NCI-H82 treated with DMSO at 0.1 percent for 48 hours (cell line): ENCODE measurements at regions not wholly inside any gene's neighbourhood (a gene's known extent, or its start where the extent isn't known, plus 50 kb on each side); places are given as distances from the start of the nearest gene placed in this dataset.
"Not testable (repeated sequence)": the region's sequence is repeated elsewhere in the genome, so short reads cannot be mapped to it uniquely, and the experiment has no call there.

Source experiments
- DNase-seq: peaks from one replicate; lab custom pipeline; 2025; ENCODE audit not compliant: unreplicated experiment; lab: John Stamatoyannopoulos, UW

DNA sequence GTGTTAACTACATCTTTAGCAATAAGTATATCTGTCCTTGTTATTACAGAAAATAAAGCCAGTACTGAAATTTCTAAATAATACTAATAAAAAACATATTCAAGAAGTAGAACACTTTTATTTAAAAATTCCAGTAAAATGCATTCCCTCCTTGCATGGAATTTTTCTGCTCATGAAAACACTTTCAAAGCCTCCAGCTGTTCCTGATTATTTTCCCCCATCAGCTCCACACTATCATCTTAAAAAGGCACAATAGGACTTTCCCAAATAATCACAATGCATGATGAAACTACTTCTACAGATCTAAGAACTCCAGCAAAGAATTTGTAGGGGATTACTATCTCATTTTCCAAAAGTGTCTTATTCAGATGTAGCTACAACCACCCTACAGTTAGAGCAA lies 162.6 kb upstream of the USP25 start:
- DNase-seq = no peak

DNA sequence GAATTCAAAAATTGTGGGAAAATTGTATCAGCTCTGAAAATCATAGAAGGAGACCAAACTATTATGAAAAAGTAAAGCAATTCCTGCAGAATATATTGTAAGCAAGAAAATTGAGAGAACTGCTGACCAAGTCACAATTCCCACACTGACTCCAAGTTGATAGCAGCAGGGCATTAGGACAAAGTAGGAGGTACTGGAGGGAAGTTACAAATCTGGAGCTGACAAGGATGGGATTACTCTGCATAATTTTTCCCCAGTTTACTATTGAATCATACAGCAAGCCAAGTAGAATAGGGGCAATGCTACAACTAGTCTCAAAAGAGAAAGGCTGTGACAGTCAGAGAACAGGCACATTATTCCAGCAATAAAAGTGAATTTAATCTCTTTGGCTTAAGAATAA lies 161.3 kb upstream of the USP25 start:
- DNase-seq = no peak

DNA sequence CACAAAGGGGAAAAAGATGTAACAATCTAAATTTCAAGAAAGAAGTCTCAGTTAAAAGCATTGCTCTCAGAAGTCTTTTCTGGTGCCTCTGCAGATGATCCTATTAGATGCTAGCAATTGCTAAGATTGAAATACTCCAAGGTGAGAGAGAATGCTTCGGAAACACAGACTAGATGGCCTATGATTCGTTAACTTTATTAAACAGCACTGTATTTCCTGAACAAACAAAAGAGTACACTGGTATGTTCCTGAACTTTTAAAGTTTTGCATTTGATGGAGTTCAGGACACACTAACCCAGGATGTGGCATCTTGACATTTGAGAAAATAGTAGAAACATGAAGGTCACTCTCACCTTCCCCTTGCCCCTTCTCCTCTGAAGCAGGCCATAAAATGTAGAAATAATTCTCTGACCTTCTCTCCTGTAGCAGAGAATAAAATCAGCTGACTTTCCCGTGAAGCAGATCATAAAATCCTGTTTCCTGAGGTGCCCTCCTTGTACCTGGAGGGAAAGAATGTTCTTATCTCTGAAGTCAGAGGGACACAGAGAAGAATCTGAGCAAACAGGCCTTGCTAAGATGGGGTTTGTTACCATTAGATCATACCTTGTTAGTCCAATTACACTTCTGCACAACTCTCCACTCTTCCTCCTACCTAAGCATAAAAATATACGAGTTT lies 142.9 kb upstream of the USP25 start:
- no peak for DNase-seq

DNA sequence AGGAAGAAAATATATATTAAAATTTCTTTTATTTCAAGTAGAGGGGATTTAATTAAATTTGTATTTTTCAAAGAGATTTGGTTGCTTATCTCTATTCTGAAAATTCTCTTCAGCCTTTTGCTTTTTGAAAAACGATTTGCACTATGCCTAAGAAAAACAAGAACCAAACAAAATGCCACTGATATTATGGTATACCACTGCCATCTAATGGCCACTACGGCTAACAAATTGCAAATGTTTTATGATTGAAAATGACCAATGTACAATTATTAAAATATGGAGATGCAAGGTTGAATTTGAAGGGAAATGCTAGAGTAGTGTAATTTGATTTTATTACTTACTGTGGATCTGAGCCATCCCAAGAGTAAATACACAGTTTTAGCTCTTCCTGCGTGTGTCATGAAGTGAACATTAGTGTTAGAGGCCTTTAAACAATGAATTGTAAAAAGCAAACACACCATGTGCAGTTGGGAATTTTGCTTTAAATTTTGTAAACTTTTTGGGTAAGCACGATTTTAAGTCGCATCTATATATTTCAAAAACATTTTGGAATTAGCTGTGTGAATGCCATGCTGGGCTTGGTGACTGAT lies 137.4 kb upstream of the USP25 start:
- peak; percentile 11 for DNase-seq

DNA sequence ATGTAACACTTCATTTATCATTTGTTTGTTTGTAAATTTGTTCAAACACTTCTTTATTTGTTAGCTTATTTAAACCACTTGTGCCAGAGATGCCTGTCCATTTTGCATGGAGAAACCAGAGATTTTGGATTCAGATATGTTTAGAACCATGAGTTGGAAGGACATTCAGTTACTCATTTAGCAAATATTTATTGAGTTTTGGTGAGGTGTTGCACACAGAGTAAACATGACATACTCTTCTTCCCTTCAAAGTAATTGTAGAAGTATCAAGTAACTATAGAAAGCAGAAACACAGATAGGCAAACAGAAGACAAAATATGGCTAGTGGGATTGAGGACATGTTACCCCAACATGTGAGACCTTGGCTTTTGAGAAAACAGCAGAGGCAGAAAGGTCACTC lies 136.8 kb upstream of the USP25 start:
- DNase-seq = no peak

DNA sequence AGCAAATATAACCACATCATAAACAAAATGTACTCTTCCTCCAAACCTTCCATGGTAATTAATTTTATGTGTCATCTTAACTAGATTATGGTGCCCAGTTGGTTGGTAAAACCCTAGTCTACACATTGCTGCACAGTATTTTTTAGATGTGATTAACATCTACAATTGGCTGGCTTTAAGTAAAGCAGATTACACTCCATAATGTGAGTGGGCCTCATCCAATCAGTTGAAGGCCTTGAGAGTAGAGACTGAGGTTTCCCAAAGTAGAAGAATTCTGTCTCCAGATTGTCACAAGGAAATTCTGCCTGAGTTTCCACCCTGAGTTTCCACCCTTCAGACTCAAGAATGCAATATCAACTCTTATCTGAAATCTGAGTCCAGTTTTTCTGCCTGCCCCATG lies 128.4 kb upstream of the USP25 start:
- peak; percentile 6 for DNase-seq

DNA sequence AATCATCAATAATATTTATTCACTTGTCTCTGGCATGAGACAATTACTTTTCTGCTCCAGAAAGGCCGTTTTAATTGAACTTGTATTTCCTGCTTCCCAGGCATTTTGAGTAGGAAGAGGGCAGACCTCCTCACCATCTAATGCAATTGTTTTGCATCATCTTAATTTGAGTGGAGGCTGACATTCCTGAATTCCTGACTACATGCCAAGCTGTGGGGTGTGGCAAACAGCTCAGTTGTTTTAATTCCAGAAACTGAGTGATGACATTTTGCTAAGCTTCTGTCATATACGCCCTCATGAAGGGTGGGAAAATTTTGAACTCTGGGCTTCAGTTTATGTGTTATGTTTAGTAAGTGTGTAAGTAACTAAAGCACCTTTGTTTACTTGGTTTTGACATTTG lies 125.4 kb upstream of the USP25 start:
- no peak for DNase-seq

DNA sequence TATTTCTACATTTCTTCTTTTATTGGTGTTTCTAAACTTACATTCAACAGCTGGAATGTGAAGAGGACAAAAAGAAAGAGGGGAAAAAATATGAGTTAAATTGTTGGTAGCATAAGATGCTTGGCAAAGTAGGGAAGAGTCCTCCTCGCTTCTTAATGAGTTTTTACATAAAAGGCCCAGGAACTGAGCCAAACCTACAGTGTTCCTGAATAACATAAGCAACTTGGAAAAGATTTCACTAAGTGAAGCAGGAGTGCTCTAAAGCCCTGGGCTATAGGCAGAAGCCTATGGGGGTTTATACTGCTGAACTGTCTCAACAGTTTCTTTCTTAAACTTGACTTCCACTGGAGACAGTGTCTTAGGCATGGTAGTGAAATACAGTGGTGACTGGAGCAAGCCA lies 115.0 kb upstream of the USP25 start:
- DNase-seq = no peak

DNA sequence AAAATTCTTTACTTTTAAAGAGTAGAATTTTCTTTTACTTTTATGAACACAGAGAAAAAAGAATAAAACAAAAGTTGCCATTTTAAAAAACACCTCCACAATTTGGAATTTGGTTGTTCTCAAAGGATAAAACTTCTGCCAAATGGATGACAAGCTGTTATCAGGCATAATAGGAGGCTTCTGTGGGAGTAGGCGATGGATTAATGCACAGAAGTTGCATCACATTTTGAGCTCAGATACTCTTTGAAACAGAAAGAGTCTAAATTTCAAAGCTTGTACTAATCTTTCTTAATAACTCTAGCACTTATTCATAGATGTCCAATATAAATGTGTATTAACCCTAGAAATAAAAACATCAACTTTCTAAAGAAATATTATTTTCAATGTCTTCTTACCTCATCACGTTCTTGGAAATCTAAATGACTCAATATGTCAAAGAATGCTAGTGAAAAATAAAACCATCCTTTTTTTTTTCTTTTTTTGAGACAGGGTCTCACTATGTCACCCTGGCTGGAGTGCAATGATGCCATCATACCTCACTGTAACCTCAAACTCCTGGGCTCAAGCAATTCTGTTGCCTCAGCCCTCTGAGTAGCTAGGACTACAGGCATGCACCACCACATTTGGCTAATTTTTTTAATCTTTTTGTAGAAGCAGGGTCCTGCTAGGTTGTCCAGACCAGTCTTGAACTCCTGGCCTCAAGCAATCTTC lies 112.8 kb upstream of the USP25 start:
- DNase-seq = no peak

DNA sequence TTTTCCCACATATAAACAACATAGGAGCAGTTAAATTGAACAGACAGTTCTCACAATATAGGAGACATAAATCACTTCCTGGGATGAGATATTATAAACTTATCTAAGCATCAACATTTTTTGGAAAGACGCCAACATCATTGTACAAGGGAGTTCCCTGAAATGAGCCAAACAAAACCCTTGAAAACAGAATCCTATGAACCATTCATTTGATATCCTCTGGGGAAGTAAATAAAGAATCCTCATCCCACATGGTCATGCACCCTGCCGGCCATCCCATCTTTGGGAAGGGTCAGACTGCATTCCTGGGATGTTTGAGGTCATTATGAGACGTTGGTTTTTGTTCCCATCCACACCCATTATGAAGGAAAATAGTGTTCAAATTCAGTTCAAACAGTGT lies 111.8 kb upstream of the USP25 start:
- no peak for DNase-seq

DNA sequence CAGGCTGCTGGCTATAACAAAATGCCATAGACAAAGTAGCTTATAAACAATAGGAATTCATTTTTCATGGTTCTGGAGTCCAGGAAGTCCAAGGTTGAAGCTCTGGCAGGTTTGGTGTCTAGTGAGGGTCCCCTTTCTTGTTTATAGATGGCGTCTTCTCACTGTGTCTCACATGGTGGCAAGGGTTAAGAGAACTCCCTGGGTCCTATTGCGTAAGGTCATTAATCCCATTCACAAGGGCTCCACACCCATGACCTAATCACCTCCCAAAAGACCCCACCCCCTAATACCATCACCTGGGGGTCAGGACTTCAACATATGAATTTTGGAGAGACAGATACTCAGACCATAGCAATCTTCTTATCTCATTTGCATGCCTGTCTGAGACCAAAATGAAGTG lies 108.9 kb upstream of the USP25 start:
- no peak for DNase-seq

DNA sequence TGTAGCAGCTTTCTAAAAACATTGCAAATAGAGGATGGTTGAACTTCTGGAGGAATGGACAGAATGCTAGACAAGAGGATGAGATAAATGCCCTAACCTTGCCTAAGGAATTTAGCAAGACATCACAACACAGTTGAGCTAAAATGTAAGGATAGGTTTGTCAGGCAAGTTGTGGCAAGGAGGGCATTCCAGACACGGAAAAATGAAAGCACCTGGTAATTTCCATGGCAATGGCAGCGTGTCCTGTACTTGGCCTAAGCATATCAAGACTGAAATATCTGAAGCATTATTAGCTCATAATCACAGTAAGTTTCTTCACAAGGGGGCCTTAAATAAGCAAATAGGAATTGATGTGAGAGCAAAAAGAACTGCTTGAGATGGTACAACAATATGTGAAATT lies 105.1 kb upstream of the USP25 start:
- DNase-seq = no peak

DNA sequence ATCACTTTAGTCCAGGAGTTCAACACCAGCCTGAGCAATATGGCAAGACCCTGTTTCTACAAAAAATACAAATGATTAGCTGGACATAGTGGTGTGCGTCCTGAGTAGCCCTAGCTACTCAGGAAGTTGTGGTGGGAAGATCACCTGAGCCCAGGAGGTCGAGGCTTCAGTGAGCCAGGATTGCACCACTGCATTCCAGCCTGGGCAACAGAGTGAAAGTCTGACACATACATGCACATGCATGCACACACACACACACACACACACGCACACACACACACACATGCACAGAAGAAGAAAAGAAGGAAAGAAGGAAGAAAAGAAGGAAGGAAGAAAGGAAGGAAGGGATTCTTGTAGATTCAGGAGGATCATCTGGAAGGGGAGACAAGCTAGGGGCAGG lies 104.4 kb upstream of the USP25 start:
- DNase-seq = no peak

DNA sequence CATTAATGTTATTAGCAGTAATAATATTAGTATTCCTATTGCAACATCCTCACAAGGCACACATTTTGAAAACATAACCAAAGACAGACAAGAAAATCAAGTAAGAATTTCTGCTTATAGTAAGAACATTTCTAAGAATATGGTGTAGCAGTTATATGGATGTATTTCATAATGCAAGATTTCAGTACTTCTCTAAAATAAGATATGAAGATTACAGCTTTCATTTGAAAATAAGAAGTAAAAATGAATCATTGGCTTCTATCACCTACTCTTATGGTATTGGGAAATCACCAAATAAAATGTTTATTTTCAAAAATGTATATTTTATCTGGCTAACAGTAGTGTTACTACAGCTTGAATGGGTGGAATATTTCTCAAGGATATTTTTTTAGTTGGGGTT lies 103.8 kb upstream of the USP25 start:
- DNase-seq = no peak

DNA sequence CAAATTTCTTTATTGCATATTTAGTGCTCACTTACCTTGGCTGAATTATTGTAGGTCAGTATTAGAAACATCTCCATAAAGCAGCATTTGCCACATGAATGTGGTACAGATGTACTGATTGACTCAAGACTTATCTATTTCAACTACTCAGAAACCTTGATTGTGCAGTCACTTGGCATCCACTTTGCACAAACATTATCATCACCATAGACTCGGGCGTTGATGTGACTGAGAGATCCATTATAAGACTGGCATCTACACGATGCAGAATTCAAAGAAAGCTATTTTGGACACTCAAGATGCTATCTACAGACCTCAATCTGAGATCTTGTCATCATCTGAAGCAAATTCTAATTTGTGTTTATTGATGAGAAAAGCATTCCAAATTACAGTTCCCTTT lies 102.8 kb upstream of the USP25 start:
- no peak for DNase-seq

DNA sequence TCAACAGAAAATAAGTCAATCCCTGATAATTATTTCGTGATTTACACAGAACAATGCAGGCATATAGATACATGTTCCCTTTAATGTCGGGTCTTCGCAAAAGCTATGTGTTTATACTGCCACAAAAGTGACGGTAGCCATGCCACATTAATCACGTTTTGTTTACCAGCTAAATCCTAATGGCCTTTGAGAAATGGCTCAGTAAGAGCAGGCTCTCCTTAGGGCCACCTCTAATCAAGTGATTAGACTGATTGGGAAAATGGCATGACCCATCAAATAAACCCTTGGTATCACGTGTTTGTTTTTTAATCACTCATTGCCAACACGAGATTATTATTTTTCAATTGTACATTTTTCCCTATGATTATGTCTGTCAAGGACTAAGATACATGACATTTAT lies 102.0 kb upstream of the USP25 start:
- no peak for DNase-seq

DNA sequence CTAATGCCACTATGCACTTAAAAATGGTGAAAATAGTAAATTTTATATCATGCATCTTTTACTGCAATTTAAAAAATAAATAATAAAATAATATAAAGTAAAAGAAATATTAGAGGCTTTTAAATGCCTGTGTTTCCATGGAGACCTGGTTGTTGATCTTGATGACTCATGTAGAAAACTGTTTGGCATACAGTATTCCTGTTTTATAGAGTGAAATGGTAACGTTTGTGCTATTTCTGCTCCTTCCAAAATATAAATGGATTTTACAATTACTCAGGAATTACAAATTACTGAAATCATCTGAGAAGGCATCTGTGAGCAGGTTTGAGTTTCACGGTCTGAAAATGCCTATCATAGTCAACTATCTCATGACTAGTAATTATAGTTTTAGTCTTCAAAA lies 98.4 kb upstream of the USP25 start:
- no peak for DNase-seq

DNA sequence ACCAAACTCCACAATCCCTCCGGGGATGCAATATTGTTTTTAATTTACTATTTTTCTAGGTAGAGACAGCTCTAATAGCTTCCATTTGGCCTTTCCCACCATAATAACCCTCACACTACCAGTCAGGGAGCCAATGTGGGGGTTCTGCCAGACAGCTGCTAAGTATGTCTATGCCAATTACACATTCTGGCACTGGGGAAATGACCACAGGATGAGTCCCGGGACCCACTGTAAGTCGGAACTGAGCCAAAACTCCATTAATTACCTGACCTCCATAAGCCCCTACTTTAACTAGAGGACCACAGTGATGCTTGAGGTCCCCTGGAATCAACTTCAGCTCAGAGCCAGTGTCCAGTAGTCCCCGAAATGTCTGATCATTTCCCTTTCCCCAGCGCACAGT lies 95.2 kb upstream of the USP25 start:
- not testable (repeated sequence) for DNase-seq

DNA sequence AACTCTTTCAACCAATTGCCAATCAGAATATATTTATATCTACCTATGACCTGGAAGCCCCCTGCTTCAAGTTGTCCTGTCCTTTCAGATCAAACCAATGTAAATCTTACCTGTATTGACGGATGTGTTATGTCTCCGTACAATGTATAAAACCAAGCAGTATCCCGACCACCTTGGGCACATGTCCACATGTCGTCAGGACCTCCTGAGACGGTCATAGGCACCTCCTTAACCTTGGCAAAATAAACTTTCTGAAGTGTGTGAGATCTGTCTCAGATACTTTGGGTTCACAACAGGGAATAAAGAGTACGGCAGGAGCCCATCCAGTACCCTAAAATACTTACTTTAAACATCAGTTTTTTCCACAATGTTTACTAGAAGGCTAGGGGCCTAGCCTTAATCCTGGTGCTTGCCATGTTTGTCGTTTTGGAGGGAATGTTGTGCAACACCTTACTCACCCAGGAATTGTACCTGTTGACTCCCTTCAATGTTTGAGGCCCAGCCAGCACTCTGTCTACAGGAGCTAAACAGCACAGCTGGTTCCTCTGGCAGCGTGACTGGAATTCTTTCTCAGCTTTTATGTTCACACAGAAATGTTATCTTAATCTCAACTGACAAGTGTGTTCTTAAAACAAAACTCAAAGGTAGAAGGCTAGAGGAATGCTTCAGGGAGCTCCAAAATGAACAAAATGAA lies 90.8 kb upstream of the USP25 start:
- DNase-seq = no peak

DNA sequence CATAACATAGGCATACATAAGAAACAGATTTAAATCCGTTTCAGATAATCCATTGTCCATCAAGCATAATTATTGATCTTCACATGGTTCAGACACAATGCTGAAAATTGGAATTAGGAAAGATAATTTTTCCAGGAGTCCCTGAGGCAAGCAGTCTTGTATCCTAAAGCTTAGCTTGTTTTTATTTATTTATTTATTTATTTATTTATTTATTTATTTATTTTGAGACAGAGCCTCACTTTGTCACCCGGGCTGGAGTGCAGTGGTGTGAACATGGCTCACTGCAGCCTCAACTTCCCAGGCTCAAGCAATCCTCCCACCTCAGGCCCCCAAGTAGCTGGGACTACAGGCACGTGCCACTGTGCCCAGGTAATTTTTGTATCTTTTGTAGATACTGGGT lies 89.7 kb upstream of the USP25 start:
- not testable (repeated sequence) for DNase-seq

DNA sequence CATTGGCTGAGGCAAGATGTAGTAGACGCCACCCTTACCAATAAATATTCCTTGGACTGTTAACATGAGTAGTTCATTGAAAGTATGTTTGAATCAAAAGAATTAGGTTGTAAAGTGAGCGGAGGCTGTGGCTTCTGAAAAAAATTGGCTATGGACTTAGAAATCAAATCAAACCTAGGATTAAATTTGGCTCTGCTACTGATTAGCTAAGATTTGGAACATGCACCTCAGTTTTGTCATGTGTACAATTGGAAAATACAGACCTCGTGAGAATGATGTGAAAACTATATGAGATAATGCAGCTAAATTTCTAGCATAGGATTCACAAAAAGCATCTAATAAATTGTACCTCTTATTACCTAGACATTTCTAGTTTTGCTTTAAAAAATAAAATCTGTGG lies 85.3 kb upstream of the USP25 start:
- no peak for DNase-seq

DNA sequence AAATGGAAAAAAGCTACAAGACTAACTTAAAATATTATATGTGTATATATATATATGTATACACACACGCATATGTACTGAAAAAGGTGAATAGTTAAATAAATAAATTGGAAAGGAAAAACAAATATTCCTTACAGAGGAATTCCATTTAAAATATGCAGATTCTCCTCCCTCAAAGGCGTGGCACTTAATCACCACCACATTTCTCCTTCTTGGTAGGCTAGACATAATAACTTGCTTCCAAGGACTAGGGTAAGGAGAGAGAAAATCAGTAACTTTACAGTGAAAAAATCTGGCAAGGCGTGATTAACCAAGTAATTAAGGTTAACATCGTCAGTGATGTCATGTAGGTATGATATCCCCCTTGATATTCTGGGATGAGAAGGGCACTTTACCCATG lies 84.0 kb upstream of the USP25 start:
- DNase-seq = no peak
